ENCODE measurements at regions not wholly inside any gene's neighbourhood (a gene's known extent, or its start where the extent isn't known, plus 50 kb on each side); places are given as distances from the start of the nearest gene placed in this dataset.

DNA sequence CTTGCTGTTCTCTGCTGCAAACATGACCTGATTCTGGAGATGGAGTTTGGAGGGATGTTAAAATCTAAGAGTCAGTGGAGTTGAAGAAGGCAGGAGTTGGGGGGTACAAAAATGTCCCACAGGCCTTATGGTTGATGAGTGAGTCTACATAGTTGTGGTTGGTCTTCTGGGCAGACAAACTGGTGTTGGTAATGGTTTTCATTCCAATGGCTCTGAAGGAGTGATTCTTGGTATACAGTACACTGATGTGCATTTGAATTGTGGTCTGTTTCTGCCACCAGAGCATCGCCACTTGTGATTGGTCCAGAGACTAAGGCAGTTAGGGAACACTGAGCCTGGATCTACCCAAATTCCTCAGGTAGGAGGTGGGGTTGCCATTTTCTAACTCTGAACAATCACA lies 514.1 kb upstream of the CFAP20DC start:
- DNase-seq (ENCODE audit: low read depth in 1 of 2, low spot score in 1 of 2): no peak
- Histone ChIP-seq H3K4me3 (replicated peaks; ENCODE audit: insufficient read depth, low read length) (no peak overlapping the region), H3K27me3 (ENCODE audit: insufficient read depth, poor library complexity, severe bottlenecking) (no peaks in the 10 kb centered on the region), H3K27ac (replicated peaks) (no peak overlapping the region)
- TF ChIP-seq, protein P1, sequence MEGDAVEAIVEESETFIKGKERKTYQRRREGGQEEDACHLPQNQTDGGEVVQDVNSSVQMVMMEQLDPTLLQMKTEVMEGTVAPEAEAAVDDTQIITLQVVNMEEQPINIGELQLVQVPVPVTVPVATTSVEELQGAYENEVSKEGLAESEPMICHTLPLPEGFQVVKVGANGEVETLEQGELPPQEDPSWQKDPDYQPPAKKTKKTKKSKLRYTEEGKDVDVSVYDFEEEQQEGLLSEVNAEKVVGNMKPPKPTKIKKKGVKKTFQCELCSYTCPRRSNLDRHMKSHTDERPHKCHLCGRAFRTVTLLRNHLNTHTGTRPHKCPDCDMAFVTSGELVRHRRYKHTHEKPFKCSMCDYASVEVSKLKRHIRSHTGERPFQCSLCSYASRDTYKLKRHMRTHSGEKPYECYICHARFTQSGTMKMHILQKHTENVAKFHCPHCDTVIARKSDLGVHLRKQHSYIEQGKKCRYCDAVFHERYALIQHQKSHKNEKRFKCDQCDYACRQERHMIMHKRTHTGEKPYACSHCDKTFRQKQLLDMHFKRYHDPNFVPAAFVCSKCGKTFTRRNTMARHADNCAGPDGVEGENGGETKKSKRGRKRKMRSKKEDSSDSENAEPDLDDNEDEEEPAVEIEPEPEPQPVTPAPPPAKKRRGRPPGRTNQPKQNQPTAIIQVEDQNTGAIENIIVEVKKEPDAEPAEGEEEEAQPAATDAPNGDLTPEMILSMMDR (IDR thresholded peaks at IDR 0.05; ENCODE audit: insufficient read depth, low read length): no peak
- TF ChIP-seq, protein P2, sequence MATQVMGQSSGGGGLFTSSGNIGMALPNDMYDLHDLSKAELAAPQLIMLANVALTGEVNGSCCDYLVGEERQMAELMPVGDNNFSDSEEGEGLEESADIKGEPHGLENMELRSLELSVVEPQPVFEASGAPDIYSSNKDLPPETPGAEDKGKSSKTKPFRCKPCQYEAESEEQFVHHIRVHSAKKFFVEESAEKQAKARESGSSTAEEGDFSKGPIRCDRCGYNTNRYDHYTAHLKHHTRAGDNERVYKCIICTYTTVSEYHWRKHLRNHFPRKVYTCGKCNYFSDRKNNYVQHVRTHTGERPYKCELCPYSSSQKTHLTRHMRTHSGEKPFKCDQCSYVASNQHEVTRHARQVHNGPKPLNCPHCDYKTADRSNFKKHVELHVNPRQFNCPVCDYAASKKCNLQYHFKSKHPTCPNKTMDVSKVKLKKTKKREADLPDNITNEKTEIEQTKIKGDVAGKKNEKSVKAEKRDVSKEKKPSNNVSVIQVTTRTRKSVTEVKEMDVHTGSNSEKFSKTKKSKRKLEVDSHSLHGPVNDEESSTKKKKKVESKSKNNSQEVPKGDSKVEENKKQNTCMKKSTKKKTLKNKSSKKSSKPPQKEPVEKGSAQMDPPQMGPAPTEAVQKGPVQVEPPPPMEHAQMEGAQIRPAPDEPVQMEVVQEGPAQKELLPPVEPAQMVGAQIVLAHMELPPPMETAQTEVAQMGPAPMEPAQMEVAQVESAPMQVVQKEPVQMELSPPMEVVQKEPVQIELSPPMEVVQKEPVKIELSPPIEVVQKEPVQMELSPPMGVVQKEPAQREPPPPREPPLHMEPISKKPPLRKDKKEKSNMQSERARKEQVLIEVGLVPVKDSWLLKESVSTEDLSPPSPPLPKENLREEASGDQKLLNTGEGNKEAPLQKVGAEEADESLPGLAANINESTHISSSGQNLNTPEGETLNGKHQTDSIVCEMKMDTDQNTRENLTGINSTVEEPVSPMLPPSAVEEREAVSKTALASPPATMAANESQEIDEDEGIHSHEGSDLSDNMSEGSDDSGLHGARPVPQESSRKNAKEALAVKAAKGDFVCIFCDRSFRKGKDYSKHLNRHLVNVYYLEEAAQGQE (IDR thresholded peaks at IDR 0.05; ENCODE audit: insufficient replicate concordance, low read depth): no peak
- no peak for TF ChIP-seq GABPA (IDR thresholded peaks at IDR 0.05; ENCODE audit: low read depth)
- no peak for TF ChIP-seq POLR2AphosphoS5 (IDR thresholded peaks at IDR 0.05; ENCODE audit: low read depth)
- TF ChIP-seq SPI1 (IDR thresholded peaks at IDR 0.05; ENCODE audit: borderline replicate concordance, low read depth): no peak

DNA sequence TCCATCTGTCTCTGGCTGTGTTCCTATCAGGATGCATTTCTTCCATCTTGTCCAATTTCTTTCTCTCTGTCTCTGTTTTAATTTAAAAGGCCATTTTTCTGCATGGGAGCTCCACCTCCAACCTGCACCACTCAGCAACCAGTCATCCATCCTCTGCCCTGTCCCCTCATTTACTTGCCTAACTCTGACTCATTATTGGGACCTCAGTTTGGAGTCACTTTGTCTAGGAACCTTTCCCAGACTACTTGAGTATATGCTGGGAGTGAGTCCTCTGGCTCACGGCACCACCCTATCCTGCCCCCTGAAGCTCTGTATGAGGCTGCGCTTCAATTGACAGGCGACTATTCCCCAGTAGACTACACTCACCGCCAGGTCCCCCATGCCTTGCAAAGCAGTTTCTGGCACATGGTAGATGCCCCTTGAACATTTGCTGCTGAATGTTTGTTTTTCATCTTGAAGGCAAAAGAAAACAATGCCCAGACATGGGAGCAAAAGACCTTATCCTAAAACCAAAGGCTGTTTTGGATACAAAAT lies 513.3 kb upstream of the CFAP20DC start:
- H3K27ac ChIP-seq (replicated peaks): no peak overlapping the region
- no peaks in the 10 kb centered on the region for H3K27me3 ChIP-seq (ENCODE audit: insufficient read depth, poor library complexity, severe bottlenecking)
- TF ChIP-seq POLR2AphosphoS5 (IDR thresholded peaks at IDR 0.05; ENCODE audit: low read depth): no peak
- TF ChIP-seq, protein P2 (IDR thresholded peaks at IDR 0.05; ENCODE audit: insufficient replicate concordance, low read depth): no peak
- no peak for TF ChIP-seq GABPA (IDR thresholded peaks at IDR 0.05; ENCODE audit: low read depth)
- TF ChIP-seq SPI1 (IDR thresholded peaks at IDR 0.05; ENCODE audit: borderline replicate concordance, low read depth): no peak
- TF ChIP-seq, protein P1 (IDR thresholded peaks at IDR 0.05; ENCODE audit: insufficient read depth, low read length): no peak
- no peak for DNase-seq (ENCODE audit: low read depth in 1 of 2, low spot score in 1 of 2)
- H3K4me3 ChIP-seq (replicated peaks; ENCODE audit: insufficient read depth, low read length): no peak overlapping the region

DNA sequence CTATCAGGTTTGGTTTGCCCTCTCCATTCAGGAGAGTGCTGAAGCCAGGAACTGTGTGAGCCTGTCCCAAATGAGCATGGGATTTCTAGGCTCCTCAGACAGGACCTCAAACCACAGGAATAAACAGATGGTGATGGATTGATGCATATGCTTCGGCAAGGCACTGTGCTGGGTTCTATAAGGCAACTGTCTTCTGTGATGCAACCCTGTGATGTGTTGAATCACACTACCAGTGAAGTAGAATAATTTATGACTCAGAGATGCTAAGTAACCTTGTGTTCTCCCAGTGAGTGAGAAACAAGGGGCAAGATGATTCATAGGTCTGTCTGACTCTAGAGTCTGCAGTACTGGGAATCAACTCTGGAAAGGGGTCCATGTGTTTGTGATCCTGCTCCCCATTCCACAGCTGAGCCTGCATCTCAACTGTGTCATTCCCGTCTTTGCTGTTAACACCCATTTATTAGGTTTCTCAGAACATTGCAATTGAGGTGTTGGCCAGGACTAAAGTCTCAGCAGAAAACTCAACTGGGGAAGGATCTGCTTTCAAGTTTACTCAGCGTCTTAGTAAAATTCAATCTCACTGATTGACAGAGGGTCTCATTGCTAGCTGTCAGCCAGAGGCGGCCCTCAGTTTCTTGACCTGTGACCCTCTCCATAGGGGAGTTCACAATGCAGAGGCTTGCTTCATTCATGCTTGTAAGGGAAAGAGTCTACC lies 510.1 kb upstream of the CFAP20DC start:
- Histone ChIP-seq H3K27me3 (ENCODE audit: insufficient read depth, poor library complexity, severe bottlenecking) (no peaks in the 10 kb centered on the region), H3K27ac (replicated peaks) (no peak overlapping the region), H3K4me3 (replicated peaks; ENCODE audit: insufficient read depth, low read length) (no peak overlapping the region)
- no peak for DNase-seq (ENCODE audit: low read depth in 1 of 2, low spot score in 1 of 2)
- TF ChIP-seq POLR2AphosphoS5 (IDR thresholded peaks at IDR 0.05; ENCODE audit: low read depth): no peak
- TF ChIP-seq, protein P1 (IDR thresholded peaks at IDR 0.05; ENCODE audit: insufficient read depth, low read length): no peak
- TF ChIP-seq, protein P2 (IDR thresholded peaks at IDR 0.05; ENCODE audit: insufficient replicate concordance, low read depth): no peak

All from HL-60 (cell line).